GM19463 (cell line): ENCODE measurements at regions not wholly inside any gene's neighbourhood (a gene's known extent, or its start where the extent isn't known, plus 50 kb on each side); places are given as distances from the start of the nearest gene placed in this dataset.
"Not testable (repeated sequence)": the region's sequence is repeated elsewhere in the genome, so short reads cannot be mapped to it uniquely, and the experiment has no call there.

ENCODE experiments used
- ATAC-seq: cut with Tn5 transposase; IDR thresholded peaks from one replicate; pipeline ENCODE4 v1.9.1; 2021; ENCODE audit warnings: mild to moderate bottlenecking, moderate library complexity; ENCODE audit not compliant: unreplicated experiment

DNA sequence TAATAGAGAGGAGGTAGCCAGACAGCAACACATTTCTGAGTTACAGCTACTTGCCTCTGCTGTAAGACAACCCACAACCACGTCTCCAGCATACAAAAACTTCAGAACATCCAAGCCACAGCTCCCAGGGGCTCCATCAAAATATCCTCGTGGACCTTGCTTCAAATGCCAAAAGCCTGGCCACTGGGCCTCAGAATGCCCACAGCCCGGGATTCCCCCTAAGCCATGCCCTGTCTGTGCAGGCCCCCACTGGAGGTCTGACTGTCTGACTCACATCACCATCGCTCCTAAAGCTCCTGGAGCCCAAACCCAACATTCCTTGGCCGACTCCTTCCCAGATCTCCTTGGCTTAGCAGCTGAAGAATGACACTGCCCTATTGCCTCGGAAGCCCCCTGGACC is 186.6 kb upstream of the MAGEB16 start:
- ATAC-seq: not testable (repeated sequence)

DNA sequence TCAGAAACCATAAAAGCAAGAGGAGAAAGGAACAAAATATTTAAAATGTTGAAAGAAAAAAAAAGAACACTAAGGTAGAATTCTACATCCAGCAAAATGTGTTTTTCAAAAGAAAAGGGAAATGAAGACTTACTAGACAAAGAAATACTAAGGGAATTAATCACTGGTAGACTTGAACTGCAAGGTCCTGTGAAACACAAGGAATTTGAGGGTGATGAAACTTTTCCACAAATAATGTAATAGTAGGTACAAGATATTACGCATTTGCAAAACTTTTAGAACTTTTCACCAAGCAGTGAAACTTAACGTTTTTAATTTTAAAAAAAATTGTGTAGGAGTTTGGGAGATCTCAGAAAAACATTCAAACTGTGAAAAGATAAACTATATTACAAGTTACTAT is 180.3 kb upstream of the MAGEB16 start:
- no peak for ATAC-seq

DNA sequence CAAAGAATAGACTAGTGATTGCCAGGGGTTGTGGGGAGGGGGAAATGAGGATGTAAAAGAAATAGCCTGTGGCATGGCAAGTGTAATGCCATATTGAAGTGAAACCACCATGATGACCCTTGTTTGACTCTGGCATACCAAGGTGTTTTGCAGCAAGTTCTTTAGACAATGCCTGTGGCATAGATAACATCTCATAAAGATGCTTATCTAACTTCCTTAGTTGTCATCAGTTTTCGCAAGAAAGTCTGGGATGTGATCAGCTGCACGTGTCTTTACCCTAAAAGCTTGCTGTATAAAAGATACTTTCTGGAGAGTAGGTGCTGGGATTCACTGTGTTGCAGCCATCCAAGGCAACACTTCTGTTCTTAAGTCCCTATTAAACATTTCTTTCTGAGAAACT is 176.1 kb upstream of the MAGEB16 start:
- ATAC-seq: no peak

DNA sequence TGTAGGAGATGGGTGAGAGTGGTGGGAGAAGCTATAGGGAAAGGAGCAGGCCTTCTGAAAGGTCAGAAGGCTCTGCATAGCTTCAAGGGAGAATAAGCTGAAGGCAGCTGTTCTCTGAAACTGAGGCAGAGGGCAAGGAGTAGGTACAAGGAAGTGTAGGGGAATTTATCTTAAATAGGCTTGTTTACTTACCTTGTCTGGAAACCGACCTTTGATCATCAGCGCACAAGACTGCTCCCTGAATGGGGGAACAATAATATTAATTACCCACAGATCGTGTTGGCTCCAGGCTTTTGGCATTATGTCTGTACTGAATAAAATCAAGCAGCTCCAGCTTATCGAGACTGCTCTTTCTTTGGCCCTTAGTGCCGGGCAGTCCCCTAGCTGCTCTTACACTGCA is 175.5 kb upstream of the MAGEB16 start:
- no peak for ATAC-seq

GRCh38 chrX:35625714-35626113 is 172.4 kb upstream of the MAGEB16 start:
- ATAC-seq: no peak

- ATAC-seq: no peak
Observed at GRCh38 chrX:35626124-35626523, 172.0 kb upstream of the MAGEB16 start.

DNA sequence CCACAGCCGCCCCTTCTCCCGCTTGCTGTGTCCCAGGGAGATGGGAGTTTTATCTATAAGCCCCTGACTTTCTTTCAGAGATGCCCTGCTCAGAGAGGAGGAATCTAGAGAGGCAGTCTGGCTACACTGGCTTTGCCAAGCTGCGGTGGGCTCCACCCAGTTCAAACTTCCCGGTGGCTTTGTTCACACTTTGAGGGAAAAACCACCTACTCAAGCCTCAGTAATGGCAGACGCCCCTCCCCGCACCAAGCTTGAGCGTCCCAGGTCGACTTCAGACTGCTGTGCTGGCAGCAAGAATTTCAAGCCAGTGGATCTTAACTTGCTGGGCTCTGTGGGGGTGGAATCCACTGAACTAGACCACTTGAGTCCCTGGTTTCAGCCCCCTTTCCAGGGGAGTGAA is 162.2 kb upstream of the MAGEB16 start:
- not testable (repeated sequence) for ATAC-seq

GRCh38 chrX:35664833-35665232 is 133.3 kb upstream of the MAGEB16 start:
- ATAC-seq: no peak

- no peak for ATAC-seq
Observed at GRCh38 chrX:35665311-35665710, 132.8 kb upstream of the MAGEB16 start.

DNA sequence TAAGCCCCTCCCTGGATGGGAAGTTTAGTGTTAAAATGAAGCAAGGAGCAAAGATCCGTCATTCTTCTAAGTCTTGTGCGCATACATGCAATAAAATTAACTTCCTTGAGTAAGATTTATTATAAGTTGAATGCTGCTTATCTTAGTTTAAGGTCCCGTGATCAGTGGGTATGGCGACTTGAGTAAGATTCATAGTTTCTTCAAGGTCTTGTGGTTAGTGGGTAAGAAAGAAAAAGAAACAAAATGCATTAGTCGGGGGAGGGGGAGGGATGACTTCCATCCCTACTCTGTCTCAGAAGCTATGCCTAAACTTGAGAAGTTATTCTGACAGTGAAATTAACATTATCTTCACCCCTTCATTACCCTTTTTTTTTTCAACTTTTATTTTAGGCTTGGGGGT is 127.3 kb upstream of the MAGEB16 start:
- ATAC-seq: no peak

DNA sequence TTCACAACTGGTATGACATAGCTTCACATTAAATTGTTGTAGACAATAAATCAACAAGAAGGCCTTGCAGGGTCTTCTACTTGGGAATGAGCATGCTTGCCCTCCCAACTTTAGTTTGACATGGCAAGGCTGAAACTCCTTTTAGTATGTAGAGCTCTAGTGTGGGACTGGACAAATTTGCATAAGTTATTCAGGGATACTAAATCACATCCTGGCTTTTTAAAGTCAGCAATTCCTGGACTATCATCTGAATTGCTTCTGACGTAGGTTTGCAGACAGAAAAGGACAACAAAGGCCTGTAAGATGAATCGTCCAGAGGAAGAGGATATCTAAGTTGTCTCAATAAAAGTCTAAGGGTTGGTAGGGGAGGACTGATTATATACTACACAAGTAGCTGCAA is 123.0 kb upstream of the MAGEB16 start:
- ATAC-seq: no peak

DNA sequence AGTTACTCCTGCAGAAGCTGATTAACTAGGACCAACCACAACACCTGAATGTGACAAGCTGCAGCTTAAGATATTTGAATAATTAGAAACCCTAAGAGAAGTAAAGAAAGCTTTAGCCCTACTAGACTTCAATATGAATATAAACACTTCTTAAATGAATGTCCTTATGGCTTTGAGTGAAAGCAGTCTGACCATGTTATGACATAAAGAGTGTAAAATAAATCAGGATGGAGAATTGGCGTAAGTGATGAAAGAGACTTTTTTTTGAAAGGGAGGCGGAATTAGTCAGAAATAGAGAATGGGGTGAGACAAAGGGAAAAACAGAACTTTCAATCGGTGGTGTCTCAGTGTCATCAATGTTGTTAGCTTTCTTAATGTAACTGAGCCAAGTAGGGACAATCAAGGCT is 117.2 kb upstream of the MAGEB16 start:
- no peak for ATAC-seq

GRCh38 chrX:35682476-35682875 is 115.7 kb upstream of the MAGEB16 start:
- ATAC-seq: no peak

DNA sequence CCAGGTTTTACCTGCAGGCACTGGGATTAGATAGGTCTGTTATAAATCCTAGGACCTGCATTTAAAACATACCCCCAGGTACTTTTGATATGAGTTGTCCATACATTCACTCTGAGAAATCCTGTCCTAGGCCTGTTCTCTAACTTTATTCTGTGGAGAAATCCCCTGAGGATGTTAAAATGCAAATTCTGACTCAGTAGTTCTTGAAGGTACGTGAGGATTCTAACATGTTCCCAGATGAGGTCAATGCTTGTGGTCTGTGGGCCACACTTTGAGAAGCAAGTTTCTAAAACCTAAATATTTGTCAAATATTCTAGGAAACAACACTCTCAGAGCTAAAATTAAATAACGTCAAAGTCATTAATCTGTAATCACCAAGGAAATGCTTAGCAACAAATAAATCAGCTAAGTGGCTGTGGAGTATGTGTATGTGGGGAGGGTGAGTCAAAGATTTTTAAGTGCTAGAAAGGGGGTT is 101.3 kb upstream of the MAGEB16 start:
- ATAC-seq: no peak

GRCh38 chrX:35699642-35700041 is 98.5 kb upstream of the MAGEB16 start:
- no peak for ATAC-seq

DNA sequence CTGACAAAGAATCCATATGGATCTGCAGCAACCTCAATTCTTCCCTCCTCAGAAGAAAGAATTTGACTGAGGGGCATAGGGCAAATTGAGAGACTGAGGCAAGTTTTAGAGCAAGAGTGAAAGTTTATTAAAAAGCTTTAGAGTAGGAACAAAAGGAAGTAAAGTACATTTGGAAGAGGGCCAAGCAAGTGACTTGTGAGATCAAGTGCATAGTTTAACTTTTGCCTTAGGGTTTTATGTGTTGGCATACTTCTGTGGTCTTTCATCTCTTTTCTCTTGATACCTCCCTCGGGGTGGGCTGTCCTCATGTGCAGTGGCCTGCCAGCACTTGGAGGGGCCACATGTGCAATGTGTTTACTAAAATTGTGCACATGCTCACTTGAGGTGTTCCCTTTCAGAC is 98.0 kb upstream of the MAGEB16 start:
- no peak for ATAC-seq

GRCh38 chrX:35711281-35711680 is 86.9 kb upstream of the MAGEB16 start:
- no peak for ATAC-seq

DNA sequence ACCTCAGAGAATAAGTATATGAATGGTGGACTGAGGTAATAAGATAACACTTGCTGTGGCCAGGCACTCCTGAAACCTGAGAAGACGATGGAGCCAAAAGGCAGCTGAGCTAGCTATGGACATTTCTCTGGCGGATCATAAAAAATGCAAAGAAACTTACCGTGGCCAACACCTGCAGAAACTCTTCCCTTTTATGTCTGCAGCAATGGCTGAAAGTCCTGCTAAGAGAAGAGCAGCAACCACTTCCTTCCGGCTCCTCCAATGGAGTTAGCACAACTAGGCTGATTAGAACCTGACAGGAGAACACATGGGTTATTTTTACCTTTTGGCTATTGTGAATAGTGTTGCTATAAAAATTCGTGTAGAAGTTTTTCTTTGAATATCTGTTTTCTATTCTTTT is 76.0 kb upstream of the MAGEB16 start:
- no peak for ATAC-seq

DNA sequence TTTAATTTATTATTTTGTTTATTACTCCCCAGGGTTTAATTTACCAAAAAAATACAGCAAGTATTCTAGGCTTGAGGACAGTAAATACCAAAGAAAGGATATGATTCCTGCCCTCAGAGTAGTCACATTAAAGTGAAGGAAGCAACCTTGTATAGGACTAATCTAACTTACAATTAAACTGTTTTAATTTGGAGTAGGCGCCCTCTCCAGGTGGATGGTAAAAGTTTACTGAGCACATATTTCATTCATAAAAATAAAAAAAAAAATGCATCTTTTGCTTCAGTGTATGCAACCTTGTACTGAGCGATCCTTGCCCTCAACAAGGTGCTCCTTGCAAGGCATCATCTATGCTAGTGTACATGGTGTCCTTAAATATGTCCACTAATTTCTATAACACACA is 72.0 kb upstream of the MAGEB16 start:
- ATAC-seq: no peak

DNA sequence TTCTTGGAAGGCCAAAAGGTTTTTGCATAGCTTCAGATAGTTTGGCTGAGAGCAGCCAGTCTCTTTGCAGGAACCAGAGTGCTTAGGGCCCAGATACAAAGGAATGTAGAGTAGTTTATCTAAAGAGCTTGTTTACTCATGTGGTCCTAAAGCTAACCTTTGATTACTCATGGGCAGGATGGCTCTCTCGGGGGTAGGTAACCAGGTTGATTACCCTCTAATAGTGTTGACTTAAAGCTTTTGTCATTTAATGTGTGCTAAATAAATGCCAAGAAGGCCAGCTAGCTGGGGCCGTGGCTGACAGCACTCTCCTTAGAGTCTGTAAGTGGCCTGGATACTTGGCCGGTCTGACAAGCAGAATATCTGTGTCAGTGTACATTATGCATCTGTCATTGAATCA is 69.7 kb upstream of the MAGEB16 start:
- ATAC-seq: no peak

GRCh38 chrX:35733879-35734278 is 64.3 kb upstream of the MAGEB16 start:
- ATAC-seq: no peak

GRCh38 chrX:35741142-35741541 is 57.0 kb upstream of the MAGEB16 start:
- ATAC-seq: no peak

GRCh38 chrX:35743331-35743730 is 54.8 kb upstream of the MAGEB16 start:
- no peak for ATAC-seq
